CD4-positive, alpha-beta T cell treated with Interleukin-15 for 4 hours (primary cell): ENCODE measurements at regions not wholly inside any gene's neighbourhood (a gene's known extent, or its start where the extent isn't known, plus 50 kb on each side); places are given as distances from the start of the nearest gene placed in this dataset.
"Not testable (repeated sequence)": the region's sequence is repeated elsewhere in the genome, so short reads cannot be mapped to it uniquely, and the experiment has no call there.

Experiments
- DNase-seq: peaks from one replicate; pipeline ENCODE4 v3.0.0-alpha.2; 2020; ENCODE audit warnings: low spot score

GRCh38 chr6:43934803-43935602 is 165.0 kb downstream of the VEGFA start:
- DNase-seq, result no peak

GRCh38 chr6:43934183-43934802 is 164.3 kb downstream of the VEGFA start:
- no peak for DNase-seq

- no peak for DNase-seq
Measured at GRCh38 chr6:43933148-43933885, 163.3 kb downstream of the VEGFA start.

- DNase-seq, result no peak
Measured at GRCh38 chr6:43932259-43933147, 162.5 kb downstream of the VEGFA start.

GRCh38 chr6:43931201-43931600 is 161.2 kb downstream of the VEGFA start:
- DNase-seq, result no peak

GRCh38 chr6:43930440-43931154 is 160.6 kb downstream of the VEGFA start:
- DNase-seq, result no peak

DNA sequence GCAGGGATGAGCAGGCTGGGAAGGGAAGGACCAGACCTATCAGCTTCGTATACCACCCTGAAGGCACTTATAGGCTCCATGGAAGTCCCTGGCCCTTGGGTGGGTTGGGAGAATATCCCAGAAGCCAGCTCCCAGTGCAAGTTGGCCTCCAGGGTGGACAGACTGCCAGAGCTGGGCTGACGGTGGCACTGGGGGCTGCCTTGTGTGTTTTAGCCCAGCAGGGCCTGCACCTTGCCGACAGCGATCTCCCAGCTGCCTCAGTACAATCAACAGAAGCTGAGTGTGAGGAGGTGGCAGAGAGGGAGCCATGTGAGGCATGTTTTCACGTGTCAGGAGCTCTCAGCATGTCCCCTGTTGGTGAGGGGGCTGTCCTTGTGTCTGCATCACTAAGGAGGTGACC is 159.5 kb downstream of the VEGFA start:
- DNase-seq, result no peak

GRCh38 chr6:43927532-43928210 is 157.7 kb downstream of the VEGFA start:
- DNase-seq, result no peak

DNA sequence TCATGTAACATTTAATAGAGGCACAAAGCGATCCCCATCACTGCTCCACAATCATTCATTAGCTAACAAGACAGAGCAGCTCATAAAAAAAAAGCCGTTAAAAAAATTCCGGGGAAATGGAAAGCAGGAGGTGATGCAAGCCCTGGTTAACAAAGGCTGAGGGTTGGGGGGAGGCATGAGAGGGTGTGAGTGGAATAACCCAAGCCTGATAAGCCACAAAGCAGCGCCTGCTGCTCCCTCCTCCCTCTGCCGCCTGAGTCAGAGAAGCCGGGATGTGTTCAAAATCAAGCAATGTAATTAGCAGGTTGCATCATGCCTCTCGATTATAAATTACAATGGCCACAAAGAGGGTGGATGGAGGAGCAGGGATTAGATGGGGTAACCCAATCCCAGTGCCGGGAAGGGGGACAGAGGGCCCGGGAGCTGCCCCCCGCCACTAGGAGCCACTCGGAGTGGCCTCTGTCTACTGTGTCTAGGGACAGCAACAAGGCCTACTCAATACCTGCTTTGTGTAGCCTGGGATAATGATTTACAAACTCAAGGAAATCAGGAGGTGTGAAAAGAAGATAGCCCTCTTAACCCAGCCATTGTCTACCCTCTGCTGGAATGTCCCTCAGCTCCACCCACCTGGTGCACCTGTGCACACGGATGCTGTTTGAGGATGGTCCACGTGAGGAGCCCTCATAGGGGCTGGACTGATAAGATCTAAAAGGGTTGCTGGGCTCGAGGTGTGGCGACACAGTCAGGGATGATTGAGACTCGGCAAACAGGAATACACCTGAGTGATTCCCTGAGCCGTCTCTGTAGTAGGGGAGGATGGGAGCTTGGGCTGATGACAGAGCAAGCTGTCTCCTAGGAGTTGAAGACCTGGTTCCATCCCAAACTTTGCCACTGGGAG is 156.9 kb downstream of the VEGFA start:
- no peak for DNase-seq

GRCh38 chr6:43925636-43926139 is 155.7 kb downstream of the VEGFA start:
- DNase-seq, result not testable (repeated sequence)

- DNase-seq, result peak; percentile 27
Measured at GRCh38 chr6:43924222-43924702, 154.3 kb downstream of the VEGFA start.

DNA sequence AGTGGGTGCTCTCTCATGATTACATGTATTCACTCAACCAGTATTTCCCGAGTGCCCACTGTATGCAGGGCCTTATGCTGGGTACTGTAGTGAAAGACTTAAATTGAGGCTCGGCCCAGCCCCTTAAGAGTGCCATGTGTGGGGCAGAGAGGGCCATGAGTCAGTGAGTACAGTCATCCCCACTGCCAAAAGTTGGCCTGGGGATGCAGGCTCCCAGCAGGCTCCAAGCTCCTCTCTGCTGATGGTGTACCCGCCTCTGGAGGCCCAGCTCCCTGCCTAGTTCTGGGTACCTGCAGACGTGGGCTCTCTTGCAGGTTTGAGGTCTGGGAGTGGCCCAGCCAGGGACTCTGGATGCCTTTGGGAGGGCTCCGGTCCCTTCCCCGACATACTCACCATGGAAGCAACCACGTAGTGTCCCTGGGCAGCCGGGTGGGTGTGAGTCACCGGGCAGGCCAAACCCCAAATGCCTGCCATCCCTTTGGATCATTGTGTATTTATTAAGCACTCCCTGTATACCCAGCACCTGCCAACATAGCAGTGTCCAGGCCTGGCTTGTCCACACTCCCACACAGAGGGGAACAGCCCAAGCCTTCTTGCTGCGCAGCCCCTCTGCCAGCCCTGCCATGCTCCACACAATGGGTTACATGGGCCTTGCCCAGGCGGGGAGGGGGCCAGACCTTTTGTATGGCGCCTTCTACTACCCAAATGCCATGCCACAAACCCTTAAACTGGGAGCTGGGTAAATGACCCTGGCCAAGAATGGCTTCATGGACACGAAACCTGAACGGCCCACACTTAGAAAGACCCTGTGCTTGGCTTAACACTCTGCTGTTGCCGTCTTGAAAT is 153.6 kb downstream of the VEGFA start:
- DNase-seq, result no peak

- DNase-seq, result no peak
Measured at GRCh38 chr6:43922426-43923375, 152.7 kb downstream of the VEGFA start.

DNA sequence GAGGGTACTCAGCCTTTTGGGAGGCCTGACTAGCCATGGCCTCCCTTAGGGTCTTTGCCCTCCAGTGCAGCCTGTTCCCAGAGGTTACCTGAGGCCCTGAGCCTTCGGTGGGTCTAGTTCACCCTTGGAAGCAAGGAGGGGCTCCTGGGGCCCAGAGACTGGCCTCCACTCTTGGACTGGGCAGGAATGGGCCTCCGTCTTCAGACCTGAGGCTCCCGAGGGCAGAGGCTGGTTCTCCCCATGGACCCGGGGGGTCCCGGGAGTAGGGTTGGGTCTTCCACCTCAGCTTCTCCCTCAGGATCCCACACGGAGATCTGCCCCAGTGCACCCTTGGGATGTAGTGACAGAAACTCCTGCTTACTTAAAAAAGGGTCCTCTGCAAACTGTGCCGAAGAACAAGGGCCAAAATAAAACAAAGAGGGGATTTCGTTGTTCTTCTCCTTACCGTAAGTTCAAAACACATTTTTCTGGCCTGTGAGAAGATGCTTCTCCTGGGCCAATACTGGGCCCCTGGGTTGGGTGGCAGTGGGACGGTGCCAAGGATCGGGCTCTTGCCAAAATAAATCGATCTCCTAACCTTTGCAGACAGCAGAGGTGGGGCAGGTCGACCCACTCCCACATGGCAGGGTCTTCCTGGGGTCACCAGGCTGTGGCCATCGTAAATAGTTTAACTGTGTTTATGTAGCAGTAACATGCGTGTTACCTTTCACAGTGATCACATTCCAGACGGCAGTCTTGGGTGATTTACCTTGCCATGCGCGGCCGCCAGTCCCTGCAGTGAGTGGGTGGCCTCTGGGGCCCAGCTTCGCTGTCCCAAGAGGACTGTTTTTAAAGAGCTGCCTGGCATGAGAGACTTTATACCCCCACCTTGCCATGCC is 151.8 kb downstream of the VEGFA start:
- no peak for DNase-seq

- no peak for DNase-seq
Measured at GRCh38 chr6:43921039-43921438, 151.0 kb downstream of the VEGFA start.

DNA sequence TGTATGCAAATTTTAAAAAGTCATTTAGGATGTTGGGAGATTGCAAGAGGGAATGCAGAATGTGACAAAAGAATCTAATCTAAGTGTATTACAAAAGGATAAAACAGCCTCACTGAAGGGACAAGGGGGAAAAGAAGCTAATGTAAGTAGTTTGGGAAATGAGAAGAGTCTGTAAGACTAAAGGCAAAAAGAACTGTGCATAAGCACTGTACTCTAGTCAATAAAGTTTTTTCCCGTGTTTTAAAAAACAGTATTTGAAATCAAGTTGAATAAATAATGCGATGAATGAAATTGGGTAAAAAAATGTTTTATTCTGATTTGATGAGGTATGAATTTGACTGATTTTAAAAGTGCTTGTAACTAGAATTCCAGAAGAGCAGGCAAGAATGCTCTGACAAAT is 149.8 kb downstream of the VEGFA start:
- DNase-seq, result no peak
